Bronchial epithelial cell (primary cell): ENCODE measurements at regions not wholly inside any gene's neighbourhood (a gene's known extent, or its start where the extent isn't known, plus 50 kb on each side); places are given as distances from the start of the nearest gene placed in this dataset.

ENCODE experiments used
- DNase-seq: peaks from one replicate; pipeline ENCODE4 v3.0.0-alpha.2; 2010; ENCODE audit warnings: low read depth
- FAIRE-seq: peaks from 2 replicates; lab custom pipeline; 2011; peaks lifted over from hg19 to GRCh38; lab: Jason Lieb, UNC
- H3K27me3 ChIP-seq: 2 replicates; pipeline ENCODE4 v1.5.1; 2011; ENCODE audit warnings: low read length; ENCODE audit not compliant: control insufficient read depth, insufficient read depth
- H3K36me3 ChIP-seq: 2 replicates; pipeline ENCODE4 v1.5.1; 2011; ENCODE audit warnings: low read length; ENCODE audit not compliant: control insufficient read depth, insufficient read depth
- H3K4me3 ChIP-seq: 2 replicates; pipeline ENCODE4 v1.5.1; 2011; ENCODE audit warnings: mild to moderate bottlenecking, low read depth, low read length, control low read depth
- TF ChIP-seq, protein P1 (sequence below): IDR thresholded peaks from 2 replicates; pipeline ENCODE4 v1.5.1; 2011; ENCODE audit warnings: mild to moderate bottlenecking, moderate library complexity, low read length, control low read depth, inconsistent platforms; ENCODE audit not compliant: insufficient read depth, severe bottlenecking

DNA sequence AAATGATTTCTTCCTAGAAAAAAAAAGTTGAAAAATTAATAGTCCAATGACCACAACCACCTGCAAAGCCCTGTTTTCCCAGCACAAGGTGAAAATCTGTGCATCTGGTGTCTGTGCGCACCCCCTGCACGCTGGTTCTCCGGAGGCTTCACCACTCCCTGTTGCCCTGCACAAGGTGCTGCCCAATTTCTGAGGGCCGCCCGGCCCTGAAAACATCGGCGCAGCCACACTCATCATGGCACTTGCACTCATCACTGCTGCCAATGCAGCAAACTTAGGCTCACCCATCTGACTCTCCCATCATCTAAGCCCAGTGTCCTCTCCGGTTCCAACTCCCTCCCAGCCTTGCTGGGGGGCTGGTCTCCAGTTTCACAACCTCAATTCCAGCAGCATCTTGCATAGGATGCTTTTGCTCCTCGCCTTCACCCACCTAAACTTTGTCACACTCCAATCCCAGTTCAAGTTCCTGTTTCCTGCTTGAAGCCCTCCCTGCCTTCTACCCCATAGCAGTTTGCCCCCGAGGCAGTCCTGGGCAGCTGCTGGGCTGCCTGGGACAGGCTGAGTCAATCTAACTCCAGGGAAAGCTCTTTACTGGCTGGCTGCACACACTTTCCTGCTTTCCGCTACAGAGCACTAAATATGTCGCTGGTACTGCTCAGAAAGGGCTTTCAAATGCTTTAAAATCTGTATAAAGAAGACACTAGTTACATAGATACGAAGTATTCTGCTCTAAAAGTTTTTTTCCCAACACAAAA, 522.5 kb upstream of the ID2 start:
- no peaks in the 10 kb centered on the region for H3K27me3 ChIP-seq
- H3K36me3 ChIP-seq, result no peaks in the 10 kb centered on the region
- DNase-seq, result no peak
- no peak overlapping the region for H3K4me3 ChIP-seq
- FAIRE-seq, result no peak
- TF ChIP-seq, protein P1, sequence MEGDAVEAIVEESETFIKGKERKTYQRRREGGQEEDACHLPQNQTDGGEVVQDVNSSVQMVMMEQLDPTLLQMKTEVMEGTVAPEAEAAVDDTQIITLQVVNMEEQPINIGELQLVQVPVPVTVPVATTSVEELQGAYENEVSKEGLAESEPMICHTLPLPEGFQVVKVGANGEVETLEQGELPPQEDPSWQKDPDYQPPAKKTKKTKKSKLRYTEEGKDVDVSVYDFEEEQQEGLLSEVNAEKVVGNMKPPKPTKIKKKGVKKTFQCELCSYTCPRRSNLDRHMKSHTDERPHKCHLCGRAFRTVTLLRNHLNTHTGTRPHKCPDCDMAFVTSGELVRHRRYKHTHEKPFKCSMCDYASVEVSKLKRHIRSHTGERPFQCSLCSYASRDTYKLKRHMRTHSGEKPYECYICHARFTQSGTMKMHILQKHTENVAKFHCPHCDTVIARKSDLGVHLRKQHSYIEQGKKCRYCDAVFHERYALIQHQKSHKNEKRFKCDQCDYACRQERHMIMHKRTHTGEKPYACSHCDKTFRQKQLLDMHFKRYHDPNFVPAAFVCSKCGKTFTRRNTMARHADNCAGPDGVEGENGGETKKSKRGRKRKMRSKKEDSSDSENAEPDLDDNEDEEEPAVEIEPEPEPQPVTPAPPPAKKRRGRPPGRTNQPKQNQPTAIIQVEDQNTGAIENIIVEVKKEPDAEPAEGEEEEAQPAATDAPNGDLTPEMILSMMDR, result no peak

DNA sequence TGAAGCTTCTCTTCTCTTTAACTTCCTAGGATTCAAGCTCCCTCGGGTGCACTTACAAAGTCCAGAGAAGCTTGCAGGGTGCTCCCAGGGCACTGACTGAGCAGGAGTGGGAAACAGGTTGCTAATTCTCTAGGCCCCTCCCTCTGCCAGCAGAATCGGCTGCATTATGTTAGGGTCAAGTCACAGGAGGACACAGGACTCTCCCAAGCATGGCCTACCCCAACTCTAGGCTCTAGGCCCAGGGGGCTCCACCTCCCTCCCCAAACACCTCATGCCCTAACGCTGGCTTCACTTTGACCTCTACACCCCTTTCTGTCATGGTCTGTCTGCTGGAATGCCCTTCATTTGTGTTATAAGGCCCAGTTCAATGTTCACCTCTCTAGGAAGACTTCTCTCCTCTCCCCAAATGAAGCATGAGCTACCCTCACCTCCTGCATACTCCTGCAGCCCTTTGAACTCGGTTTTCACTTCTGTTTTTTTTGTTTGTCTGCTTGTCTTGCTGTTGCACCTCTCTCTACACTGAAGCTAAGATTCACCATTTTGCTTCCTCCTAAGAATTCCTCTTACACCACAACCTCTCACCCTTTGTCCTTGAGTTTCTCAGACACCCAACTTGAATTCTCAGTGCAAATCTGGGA, 521.8 kb upstream of the ID2 start:
- DNase-seq (no peak), FAIRE-seq (no peak)
- H3K4me3 ChIP-seq, result no peak overlapping the region
- no peaks in the 10 kb centered on the region for H3K27me3 ChIP-seq
- no peaks in the 10 kb centered on the region for H3K36me3 ChIP-seq
- TF ChIP-seq, protein P1, result no peak

DNA sequence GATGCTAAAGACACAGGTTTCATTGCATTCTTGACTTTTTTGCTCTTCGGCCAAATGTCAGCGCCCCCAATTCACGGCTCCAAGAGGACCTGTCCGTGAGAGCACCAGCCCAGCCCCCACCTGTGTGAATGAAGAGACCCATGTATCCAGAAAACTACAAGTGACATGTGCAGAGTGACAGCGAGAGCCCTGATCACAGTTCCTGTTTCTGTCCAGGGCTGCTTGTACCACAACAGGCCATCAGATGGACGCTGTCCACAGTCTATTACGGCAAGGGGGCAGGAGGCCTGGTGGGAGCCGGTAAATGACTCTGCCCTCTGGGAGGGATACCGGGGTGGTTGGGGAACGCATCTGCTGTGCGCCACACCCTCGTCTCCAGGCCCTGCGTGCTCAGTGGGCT, 520.9 kb upstream of the ID2 start:
- TF ChIP-seq, protein P1, result no peak
- FAIRE-seq (no peak), DNase-seq (no peak)
- Histone ChIP-seq H3K27me3 (no peaks in the 10 kb centered on the region), H3K36me3 (no peaks in the 10 kb centered on the region), H3K4me3 (no peak overlapping the region)

DNA sequence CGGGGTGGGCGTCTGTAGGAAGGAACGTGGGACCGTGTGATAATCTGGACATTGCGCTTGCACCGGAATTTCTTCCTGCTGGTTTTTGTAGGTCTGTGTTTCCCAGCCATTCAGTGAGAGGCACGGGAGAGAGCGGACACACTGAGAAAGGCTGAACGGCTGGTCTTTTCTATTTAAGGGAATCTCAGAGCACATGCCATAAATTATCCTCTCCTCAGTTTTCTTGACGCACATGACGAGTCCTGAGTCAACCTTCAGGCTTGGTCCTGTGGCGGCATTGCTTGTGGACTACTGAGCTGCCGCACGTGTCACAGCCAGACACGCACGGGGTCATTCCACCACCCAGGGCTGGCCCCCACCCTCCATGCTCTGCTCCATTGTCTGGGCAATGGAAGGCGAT, 519.3 kb upstream of the ID2 start:
- TF ChIP-seq, protein P1, result no peak
- H3K27me3 ChIP-seq, result no peaks in the 10 kb centered on the region
- H3K36me3 ChIP-seq, result no peaks in the 10 kb centered on the region
- FAIRE-seq (no peak), DNase-seq (no peak)
- no peak overlapping the region for H3K4me3 ChIP-seq

DNA sequence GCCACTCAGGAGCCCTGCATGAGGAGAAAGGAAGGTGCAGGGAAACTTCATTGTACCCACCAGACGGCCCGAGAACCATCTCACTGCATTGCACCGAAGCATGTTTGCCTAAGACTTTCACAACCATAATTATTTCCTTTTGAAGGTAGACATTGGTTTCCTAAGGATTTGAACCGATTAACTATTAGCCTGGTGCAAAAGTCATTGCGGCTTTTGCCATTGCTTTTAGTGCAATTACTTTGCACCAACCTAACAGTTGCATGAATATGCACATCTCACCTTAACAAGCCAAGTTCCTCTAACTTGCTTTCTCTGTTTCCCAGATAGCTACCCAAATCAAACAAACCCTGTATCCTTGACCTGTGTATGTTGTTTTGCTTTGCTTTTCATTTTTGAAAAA, 516.3 kb upstream of the ID2 start:
- FAIRE-seq (no peak), DNase-seq (no peak)
- Histone ChIP-seq H3K36me3 (no peaks in the 10 kb centered on the region), H3K27me3 (no peaks in the 10 kb centered on the region), H3K4me3 (no peak overlapping the region)
- TF ChIP-seq, protein P1, result no peak
